ENCODE measurements at regions not wholly inside any gene's neighbourhood (a gene's known extent, or its start where the extent isn't known, plus 50 kb on each side); places are given as distances from the start of the nearest gene placed in this dataset.

DNA sequence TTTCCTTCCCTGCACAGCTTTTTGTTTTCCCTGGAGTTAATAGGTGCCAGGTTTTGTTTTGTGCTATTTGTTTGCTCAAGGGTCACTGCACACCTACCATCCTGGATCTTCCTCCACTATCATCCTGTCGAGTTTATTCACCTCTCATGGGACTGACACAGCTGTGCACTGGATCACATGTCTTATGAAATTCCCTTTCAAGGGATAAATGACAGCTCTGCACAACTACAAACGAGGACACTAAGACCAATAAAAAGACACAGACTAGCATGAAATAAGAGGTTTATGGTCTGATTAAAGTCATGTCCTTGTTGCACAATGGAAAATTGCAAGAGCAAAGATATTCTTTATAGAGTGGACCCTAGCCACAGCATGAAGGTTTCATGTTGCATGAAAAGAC, 76.7 kb upstream of the SFMBT2 start:
- ATAC-seq (no peak), DNase-seq (no peak)
- peaks cover 0 to 8% (median 0%) of the 10 kb centered on the region in 9 donors for H3K9me3 Mint-ChIP-seq
- H3K36me3 Mint-ChIP-seq, result peaks cover 0 to 9% (median 0%) of the 10 kb centered on the region in 3 donors
- no peak overlapping the region for H3K4me3 Mint-ChIP-seq
- peaks cover 41 to 86% (median 82%) of the 10 kb centered on the region in 4 donors for H3K4me1 Mint-ChIP-seq
- no peaks in the 10 kb centered on the region for H3K27me3 Mint-ChIP-seq
- POLR2A ChIA-PET, result interaction anchor here (0.6 to 1.3 kb wide), 2 partner anchors 76 to 170 kb away, joined by 4 to 5 read pairs; no protein-coding TSS in a partner anchor
- peak overlapping the region in 5 of 10 donors; percentile 8 to 72 (median 58) for H3K27ac Mint-ChIP-seq

DNA sequence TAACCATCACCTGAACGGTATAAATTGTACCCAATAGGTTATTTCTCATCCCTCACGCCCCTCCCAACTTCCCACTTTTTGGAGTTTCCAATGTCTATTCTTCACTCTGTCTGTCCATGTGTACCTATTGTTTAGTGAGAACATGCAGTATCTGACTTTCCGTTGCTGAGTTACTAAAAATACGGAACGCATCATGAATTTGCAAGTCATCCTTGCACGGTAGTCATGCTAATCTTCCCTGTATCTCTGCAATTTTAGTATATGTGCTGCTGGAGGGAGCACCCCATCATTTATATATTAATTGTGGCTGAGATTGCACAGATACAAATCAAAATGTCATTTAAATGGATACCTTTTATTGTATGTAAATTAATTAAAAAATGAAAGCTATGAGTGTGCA, 75.7 kb upstream of the SFMBT2 start:
- Mint-ChIP-seq H3K4me1 (peaks cover 35 to 86% (median 82%) of the 10 kb centered on the region in 4 donors), H3K27ac (peak overlapping the region in 5 of 10 donors; percentile 53 to 100 (median 64)), H3K9me3 (peaks cover 0 to 8% (median 0%) of the 10 kb centered on the region in 9 donors), H3K4me3 (peak overlapping the region in 2 of 10 donors; percentile 34 to 45), H3K36me3 (peaks cover 0 to 6% (median 0%) of the 10 kb centered on the region in 3 donors), H3K27me3 (no peaks in the 10 kb centered on the region)
- ATAC-seq, result no peak
- DNase-seq, result no peak
- POLR2A ChIA-PET, result interaction anchor here (0.7 to 2.7 kb wide), 4 partner anchors 21 to 76 kb away, joined by 3 to 22 read pairs (median 11); partner anchors contain the start of gene SFMBT2

DNA sequence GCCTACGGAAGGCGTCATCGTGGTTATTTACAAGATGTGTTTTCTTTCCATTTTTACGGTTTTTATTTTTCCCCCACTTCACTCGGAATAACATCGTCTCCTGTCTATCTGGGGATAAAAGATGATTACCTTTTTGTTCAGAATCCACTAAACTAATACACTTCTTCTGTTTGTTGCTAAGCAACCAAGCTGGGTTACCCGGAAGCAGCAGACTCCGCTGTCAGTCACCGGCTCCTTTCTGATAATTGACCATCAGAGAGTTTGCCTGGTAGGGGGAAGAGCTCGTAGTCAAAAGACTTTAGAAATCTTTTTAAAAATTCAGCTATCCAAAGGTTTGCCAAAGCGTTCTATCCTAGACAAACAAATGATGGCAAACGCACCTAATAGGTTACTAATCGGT, 75.0 kb upstream of the SFMBT2 start:
- peaks cover 0 to 8% (median 0%) of the 10 kb centered on the region in 9 donors for H3K9me3 Mint-ChIP-seq
- no peak for DNase-seq
- ATAC-seq, result no peak
- peaks cover 0 to 2% (median 0%) of the 10 kb centered on the region in 3 donors for H3K36me3 Mint-ChIP-seq
- POLR2A ChIA-PET, result interaction anchor here (2.7 kb wide), 2 partner anchors 22 to 76 kb away, joined by 17 to 22 read pairs; partner anchors contain the start of gene SFMBT2
- H3K4me1 Mint-ChIP-seq, result peaks cover 42 to 86% (median 82%) of the 10 kb centered on the region in 4 donors
- peak overlapping the region; percentile 64 to 100 (median 96) for H3K27ac Mint-ChIP-seq
- H3K4me3 Mint-ChIP-seq, result peak overlapping the region; percentile 24 to 83 (median 70)
- no peaks in the 10 kb centered on the region for H3K27me3 Mint-ChIP-seq

DNA sequence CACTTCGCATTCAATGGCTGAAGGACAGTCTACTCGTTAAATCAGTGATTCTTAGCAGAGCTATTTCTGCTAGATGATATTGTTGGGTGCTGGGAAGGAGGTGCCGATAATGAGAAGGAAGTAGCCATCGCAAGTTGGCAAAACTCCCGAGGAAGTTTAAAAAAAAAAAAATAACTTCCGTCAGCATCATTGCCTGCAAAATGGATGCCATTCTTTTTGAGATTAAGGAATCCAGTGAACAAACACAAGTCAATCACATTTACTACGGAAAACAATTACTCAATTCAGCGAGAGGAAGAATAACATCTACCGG, 74.4 kb upstream of the SFMBT2 start:
- peaks cover 45 to 90% (median 85%) of the 10 kb centered on the region in 4 donors for H3K4me1 Mint-ChIP-seq
- peak overlapping the region; percentile 82 to 100 (median 96) for H3K27ac Mint-ChIP-seq
- POLR2A ChIA-PET, result interaction anchor here (0.6 to 2.7 kb wide), 9 partner anchors 9 to 304 kb away, joined by 3 to 28 read pairs (median 7); partner anchors contain the start of gene SFMBT2
- peaks cover 0 to 2% (median 0%) of the 10 kb centered on the region in 3 donors for H3K36me3 Mint-ChIP-seq
- peaks cover 0 to 8% (median 0%) of the 10 kb centered on the region in 9 donors for H3K9me3 Mint-ChIP-seq
- peak overlapping the region; percentile 53 to 85 (median 79) for H3K4me3 Mint-ChIP-seq
- DNase-seq (no peak), ATAC-seq (peak in 1 of 2 donors; percentile 5)
- no peaks in the 10 kb centered on the region for H3K27me3 Mint-ChIP-seq

DNA sequence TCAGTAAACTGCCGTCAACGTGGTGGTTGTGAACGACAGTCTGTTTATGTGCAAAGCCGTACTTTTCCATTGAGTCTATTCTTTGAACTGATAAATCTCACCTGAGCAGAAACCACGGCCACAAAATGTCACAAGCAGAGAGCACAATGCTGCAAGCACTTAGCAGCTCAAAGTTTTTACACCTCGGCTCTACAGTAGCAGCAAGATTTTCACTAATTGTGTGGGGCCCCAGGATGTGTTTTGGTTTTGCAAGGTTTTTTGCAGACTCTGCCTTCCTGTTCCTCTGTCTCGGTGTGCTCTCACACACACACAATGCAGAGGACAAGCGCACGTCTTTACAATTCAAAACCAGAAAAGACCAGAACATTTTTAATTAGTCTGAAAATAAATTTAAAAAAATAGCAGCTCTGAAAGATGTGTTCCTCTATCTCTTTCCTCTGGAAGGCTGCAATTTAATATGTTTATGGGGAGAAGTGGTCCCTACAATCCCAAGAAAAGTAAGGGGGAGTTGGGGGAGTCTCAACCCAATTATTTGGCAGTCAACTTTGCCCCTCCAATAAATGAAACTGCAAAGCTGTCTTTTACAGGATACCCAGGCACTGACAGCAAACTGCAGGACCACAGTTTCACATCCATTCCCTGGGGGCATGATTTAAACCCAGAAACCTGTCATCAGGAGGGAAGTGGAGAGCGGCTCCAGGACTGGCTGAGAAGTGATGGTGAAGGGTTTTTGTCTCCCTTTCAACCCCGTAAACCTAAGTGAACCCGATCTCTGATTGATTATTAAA, 73.8 kb upstream of the SFMBT2 start:
- Mint-ChIP-seq H3K9me3 (peaks cover 0 to 8% (median 0%) of the 10 kb centered on the region in 9 donors), H3K27me3 (no peaks in the 10 kb centered on the region), H3K27ac (peak overlapping the region; percentile 82 to 100 (median 96)), H3K4me3 (peak overlapping the region; percentile 53 to 85 (median 79)), H3K36me3 (peaks cover 0 to 2% (median 0%) of the 10 kb centered on the region in 3 donors), H3K4me1 (peaks cover 50 to 92% (median 88%) of the 10 kb centered on the region in 4 donors)
- POLR2A ChIA-PET, result interaction anchor here (0.5 to 2.7 kb wide), 16 partner anchors 10 to 305 kb away, joined by 3 to 28 read pairs (median 4); partner anchors contain the start of gene SFMBT2
- DNase-seq, result peak; percentile 17 to 88 (median 66)
- ATAC-seq, result peak; percentile 88 to 90

DNA sequence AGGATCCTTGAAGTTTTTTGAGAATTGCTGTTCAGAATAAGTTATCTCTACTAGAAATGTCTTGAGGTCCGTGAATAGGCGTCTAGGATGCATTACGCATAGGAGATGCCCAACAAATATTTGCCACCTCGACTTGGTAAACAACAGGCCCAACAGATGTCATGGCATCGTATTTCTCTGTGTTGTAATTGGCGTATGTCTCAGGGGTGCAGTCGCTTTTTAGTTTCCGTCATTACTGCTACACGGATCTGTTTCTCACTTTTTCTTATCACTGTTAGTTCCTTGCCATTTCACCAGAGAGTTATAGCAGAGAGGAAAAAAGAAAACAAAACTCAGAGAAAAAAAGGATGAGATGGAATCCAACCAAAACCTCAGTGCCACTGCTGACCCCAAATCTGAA, 73.0 kb upstream of the SFMBT2 start:
- peaks cover 45 to 89% (median 87%) of the 10 kb centered on the region in 4 donors for H3K4me1 Mint-ChIP-seq
- peaks cover 0 to 2% (median 0%) of the 10 kb centered on the region in 3 donors for H3K36me3 Mint-ChIP-seq
- POLR2A ChIA-PET, result interaction anchor here (0.6 to 2.7 kb wide), 12 partner anchors 10 to 292 kb away, joined by 3 to 28 read pairs (median 6); partner anchors contain the start of gene SFMBT2
- peak in 1 of 2 donors; percentile 19 for ATAC-seq
- peak overlapping the region in 8 of 10 donors; percentile 53 to 83 (median 72) for H3K4me3 Mint-ChIP-seq
- no peaks in the 10 kb centered on the region for H3K27me3 Mint-ChIP-seq
- peaks cover 0 to 8% (median 0%) of the 10 kb centered on the region in 9 donors for H3K9me3 Mint-ChIP-seq
- DNase-seq, result peak in 2 of 10 donors; percentile 41 to 45
- H3K27ac Mint-ChIP-seq, result peak overlapping the region; percentile 94 to 100 (median 97)

DNA sequence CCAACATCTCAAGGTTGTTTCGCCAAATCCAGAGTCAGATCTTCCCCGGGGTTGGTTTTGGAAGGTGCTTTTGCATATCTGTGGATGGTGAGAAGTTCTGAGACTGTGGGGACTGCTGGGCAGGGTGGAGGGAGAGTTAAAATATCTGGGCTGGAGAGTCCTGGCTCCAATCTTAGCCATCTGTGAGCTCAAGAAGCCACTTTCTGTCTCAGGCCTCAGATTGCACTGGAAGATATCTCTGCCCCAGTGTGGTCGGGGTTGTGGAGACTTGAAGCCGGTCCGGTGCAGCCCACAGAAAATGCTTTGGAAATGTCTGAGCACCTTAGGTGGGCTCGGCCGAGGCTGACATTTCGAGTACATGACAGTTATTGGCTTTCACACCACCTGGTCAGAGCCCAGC, 72.2 kb upstream of the SFMBT2 start:
- POLR2A ChIA-PET, result no interaction called here
- Mint-ChIP-seq H3K27ac (peak overlapping the region; percentile 94 to 100 (median 97)), H3K4me1 (peaks cover 46 to 90% (median 85%) of the 10 kb centered on the region in 4 donors), H3K36me3 (peaks cover 0 to 2% (median 0%) of the 10 kb centered on the region in 3 donors), H3K4me3 (peak overlapping the region in 7 of 10 donors; percentile 17 to 76 (median 53)), H3K27me3 (no peaks in the 10 kb centered on the region), H3K9me3 (peaks cover 0 to 8% (median 0%) of the 10 kb centered on the region in 9 donors)
- no peak for DNase-seq
- ATAC-seq, result no peak

DNA sequence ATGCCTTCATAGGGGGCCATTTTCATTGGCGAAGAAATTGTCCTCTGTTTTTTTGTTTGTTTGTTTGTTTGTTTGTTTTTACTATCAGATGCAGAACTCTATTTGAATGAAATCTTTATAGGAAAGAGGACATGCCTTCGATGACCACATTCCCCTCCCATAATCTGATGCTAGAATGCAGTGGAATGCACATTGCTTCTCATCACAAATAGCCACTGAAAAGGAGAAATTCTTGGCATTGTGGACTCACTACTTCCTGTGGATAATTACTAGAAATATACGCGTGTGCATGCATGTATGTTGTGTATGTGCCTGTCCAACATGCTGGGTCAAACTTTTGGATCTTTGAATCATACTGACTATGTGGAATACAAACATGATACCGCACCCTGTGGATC, 70.5 kb upstream of the SFMBT2 start:
- Mint-ChIP-seq H3K36me3 (peaks cover 0 to 4% (median 0%) of the 10 kb centered on the region in 3 donors), H3K27me3 (no peaks in the 10 kb centered on the region), H3K4me3 (peak overlapping the region in 9 of 10 donors; percentile 38 to 83 (median 69)), H3K9me3 (peaks cover 0 to 8% (median 0%) of the 10 kb centered on the region in 9 donors), H3K27ac (peak overlapping the region; percentile 94 to 100 (median 96)), H3K4me1 (peaks cover 43 to 88% (median 85%) of the 10 kb centered on the region in 4 donors)
- POLR2A ChIA-PET, result no interaction called here
- ATAC-seq (no peak), DNase-seq (no peak)

DNA sequence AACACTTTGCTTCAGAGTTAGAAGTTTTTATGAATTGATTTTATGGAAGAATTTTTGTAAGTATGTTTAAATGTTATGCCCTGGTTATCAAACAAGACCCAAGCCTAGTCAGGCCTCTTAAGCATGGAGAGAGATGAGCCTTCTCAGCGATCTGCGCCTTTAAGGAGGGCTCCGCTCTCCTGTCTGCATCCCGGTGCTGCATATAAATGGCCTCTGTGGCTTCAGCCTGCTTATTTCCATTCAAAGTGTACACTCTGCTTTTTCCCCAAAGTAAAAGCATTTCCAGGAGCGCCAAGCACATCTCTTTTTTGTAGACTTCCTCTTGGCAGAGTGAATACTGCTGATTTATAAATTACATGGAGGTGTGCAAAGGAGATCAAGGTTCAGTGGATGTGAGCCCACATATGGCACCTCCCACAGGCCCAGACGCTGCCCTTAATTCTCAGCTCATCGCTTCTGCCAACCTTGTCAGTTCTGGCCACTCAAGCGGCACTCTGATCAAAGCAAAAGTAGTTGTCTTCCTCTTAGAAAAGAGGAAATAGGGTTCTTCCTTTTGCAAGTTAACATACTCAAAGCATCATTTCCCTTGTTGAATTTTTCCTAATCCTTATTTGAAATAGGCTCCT, 70.0 kb upstream of the SFMBT2 start:
- Mint-ChIP-seq H3K27me3 (no peaks in the 10 kb centered on the region), H3K4me3 (peak overlapping the region; percentile 38 to 83 (median 66)), H3K9me3 (peaks cover 0 to 8% (median 0%) of the 10 kb centered on the region in 9 donors), H3K27ac (peak overlapping the region; percentile 94 to 100 (median 96)), H3K36me3 (peaks cover 0 to 4% (median 0%) of the 10 kb centered on the region in 3 donors), H3K4me1 (peaks cover 43 to 87% (median 81%) of the 10 kb centered on the region in 4 donors)
- POLR2A ChIA-PET, result no interaction called here
- ATAC-seq (no peak), DNase-seq (peak in 2 of 10 donors; percentile 17 to 31)

DNA sequence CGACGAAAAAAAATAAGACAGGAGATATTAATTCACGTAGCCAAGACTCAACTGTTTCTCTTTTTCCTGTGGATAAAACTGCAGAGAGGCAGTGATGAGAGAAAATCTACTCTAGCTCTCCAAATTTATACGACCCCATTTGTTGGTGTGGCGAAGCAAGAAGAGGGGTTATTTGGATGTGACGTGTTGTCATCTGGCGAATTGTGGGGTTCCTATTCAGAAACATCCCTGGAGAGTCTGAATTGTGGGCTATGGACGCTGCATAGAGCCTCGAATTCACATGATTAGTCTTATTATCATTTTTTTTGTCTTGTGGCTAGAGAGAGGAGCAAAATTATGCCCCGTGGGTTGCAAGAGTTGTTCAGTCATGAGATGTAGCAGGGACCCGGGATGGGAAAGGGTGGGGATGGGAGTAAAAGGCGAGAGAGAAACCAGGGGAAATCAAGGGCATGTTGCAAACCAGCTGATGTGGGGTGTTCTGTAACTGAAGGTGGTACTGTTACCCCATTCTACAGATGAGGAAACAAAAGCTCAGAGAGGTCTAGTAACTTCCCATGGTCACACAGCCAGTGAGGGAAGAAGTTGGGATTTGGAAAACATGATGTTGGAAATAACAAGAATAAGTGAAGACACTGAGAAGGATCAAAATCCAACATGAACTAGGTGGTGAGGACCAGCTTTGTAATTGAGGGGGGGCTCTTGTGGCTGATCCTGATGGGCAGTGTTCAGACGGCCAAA, 69.2 kb upstream of the SFMBT2 start:
- H3K9me3 Mint-ChIP-seq, result peaks cover 0 to 8% (median 0%) of the 10 kb centered on the region in 9 donors
- POLR2A ChIA-PET, result interaction anchor here (0.7 to 0.8 kb wide), 2 partner anchors 13 to 297 kb away, joined by 3 to 4 read pairs; no protein-coding TSS in a partner anchor
- no peaks in the 10 kb centered on the region for H3K27me3 Mint-ChIP-seq
- DNase-seq, result no peak
- H3K4me3 Mint-ChIP-seq, result peak overlapping the region in 8 of 10 donors; percentile 52 to 76 (median 64)
- ATAC-seq, result no peak
- H3K4me1 Mint-ChIP-seq, result peaks cover 36 to 86% (median 76%) of the 10 kb centered on the region in 4 donors
- H3K36me3 Mint-ChIP-seq, result peaks cover 0 to 2% (median 0%) of the 10 kb centered on the region in 3 donors
- H3K27ac Mint-ChIP-seq, result peak overlapping the region; percentile 94 to 100 (median 96)

DNA sequence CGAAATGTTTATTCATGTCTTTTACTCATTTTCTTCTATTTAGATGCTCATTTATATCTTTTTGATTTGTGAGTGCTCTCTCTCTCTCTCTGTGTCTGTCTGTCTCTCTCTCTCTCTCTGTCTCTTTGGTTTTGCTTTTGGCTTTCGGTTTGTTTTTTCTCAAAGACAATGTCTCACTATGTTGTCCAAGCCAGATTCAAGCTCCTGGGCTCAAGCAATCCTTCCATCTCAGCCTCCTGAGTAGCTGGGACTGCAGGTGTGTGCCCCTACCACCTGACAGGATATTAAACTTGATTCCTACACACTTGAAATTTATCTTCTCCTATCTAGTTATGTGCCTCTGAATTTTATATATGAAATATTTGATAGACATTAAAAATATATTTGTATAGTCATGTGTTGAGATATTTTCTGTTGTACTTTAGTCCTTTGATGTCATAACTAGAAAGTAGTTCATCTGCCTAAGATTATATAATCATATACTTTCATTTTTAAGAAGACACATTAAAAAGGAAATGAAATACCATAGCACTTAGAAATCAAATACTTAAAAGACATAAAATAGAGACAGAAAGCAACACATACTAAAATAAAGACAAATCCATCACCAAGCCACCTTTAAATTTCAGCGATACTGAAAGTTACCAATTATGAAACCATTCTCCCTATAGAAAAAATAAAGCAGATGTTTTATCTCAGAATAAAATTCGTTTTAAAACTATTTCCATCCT, 68.1 kb upstream of the SFMBT2 start:
- peak overlapping the region; percentile 94 to 100 (median 96) for H3K27ac Mint-ChIP-seq
- DNase-seq (peak in 3 of 10 donors; percentile 15 to 36 (median 32)), ATAC-seq (peak; percentile 46 to 61)
- H3K4me1 Mint-ChIP-seq, result peaks cover 35 to 84% (median 67%) of the 10 kb centered on the region in 4 donors
- peaks cover 0 to 2% (median 0%) of the 10 kb centered on the region in 3 donors for H3K36me3 Mint-ChIP-seq
- H3K9me3 Mint-ChIP-seq, result peaks cover 0 to 8% (median 0%) of the 10 kb centered on the region in 9 donors
- H3K4me3 Mint-ChIP-seq, result peak overlapping the region; percentile 44 to 83 (median 74)
- POLR2A ChIA-PET, result no interaction called here
- H3K27me3 Mint-ChIP-seq, result no peaks in the 10 kb centered on the region
